HL-60 (cell line): ENCODE measurements at regions not wholly inside any gene's neighbourhood (a gene's known extent, or its start where the extent isn't known, plus 50 kb on each side); places are given as distances from the start of the nearest gene placed in this dataset.

Experiments used
- CTCF ChIP-seq: IDR thresholded peaks from one replicate; pipeline ENCODE4 v1.5.1; 2011; ENCODE audit warnings: low read length, control low read depth, inconsistent platforms; ENCODE audit not compliant: insufficient read depth
- GABPA ChIP-seq: IDR thresholded peaks from 2 replicates; pipeline ENCODE4 v1.6.1; 2012; ENCODE audit warnings: low read depth
- POLR2AphosphoS5 ChIP-seq: IDR thresholded peaks from 2 replicates; pipeline ENCODE4 v1.6.1; 2012; ENCODE audit warnings: low read depth
- REST ChIP-seq: IDR thresholded peaks from 2 replicates; pipeline ENCODE4 v1.6.1; 2012; ENCODE audit warnings: low read depth; ENCODE audit not compliant: insufficient replicate concordance
- SPI1 ChIP-seq: IDR thresholded peaks from 2 replicates; pipeline ENCODE4 v1.6.1; 2012; ENCODE audit warnings: low read depth, mild to moderate bottlenecking, borderline replicate concordance

GRCh38 chr3:165443664-165444063, 247.5 kb upstream of the SLITRK3 start:
- no peak for TF ChIP-seq CTCF
- no peak for TF ChIP-seq SPI1
- no peak for TF ChIP-seq POLR2AphosphoS5
- no peak for TF ChIP-seq GABPA
- TF ChIP-seq REST = no peak
